Osteoblast (primary cell): ENCODE measurements at regions not wholly inside any gene's neighbourhood (a gene's known extent, or its start where the extent isn't known, plus 50 kb on each side); places are given as distances from the start of the nearest gene placed in this dataset.

Experiments
- DNase-seq: peaks from one replicate; pipeline ENCODE4 v3.0.0; 2011; ENCODE audit warnings: low spot score, mixed read lengths; ENCODE audit not compliant: insufficient read length; ENCODE audit errors: missing footprints
- H2AFZ ChIP-seq: 2 replicates; pipeline ENCODE4 v1.6.0; 2011; ENCODE audit warnings: mild to moderate bottlenecking, low read length
- H3K27ac ChIP-seq: 2 replicates; pipeline ENCODE4 v1.5.1; 2011; ENCODE audit warnings: mild to moderate bottlenecking, low read depth, low read length, moderate library complexity
- H3K27me3 ChIP-seq: 2 replicates; pipeline ENCODE4 v1.6.0; 2012; ENCODE audit warnings: mild to moderate bottlenecking, control low read depth, inconsistent platforms, low read length, moderate library complexity; ENCODE audit not compliant: insufficient read depth
- H3K36me3 ChIP-seq: 2 replicates; pipeline ENCODE4 v1.5.1; 2011; ENCODE audit warnings: mild to moderate bottlenecking, low read length, control low read depth, moderate library complexity; ENCODE audit not compliant: insufficient read depth
- H3K4me1 ChIP-seq: 2 replicates; pipeline ENCODE4 v1.5.1; 2011; ENCODE audit warnings: mild to moderate bottlenecking, low read length, control low read depth, moderate library complexity; ENCODE audit not compliant: insufficient read depth
- H3K4me2 ChIP-seq: 2 replicates; pipeline ENCODE4 v1.6.0; 2011; ENCODE audit warnings: mild to moderate bottlenecking, low read length; ENCODE audit not compliant: insufficient read depth
- H3K4me3 ChIP-seq: fragments of 200-600 bp; sonication (generic); 3 replicates; pipeline ENCODE4 v1.5.1; 2012; ENCODE audit warnings: mild to moderate bottlenecking, low read length, inconsistent platforms; ENCODE audit not compliant: insufficient read depth
- H3K79me2 ChIP-seq: 2 replicates; pipeline ENCODE4 v1.6.0; 2012; ENCODE audit warnings: mild to moderate bottlenecking, low read length, control low read depth, inconsistent platforms; ENCODE audit not compliant: insufficient read depth
- H3K9me3 ChIP-seq: 2 replicates; pipeline ENCODE4 v1.5.1; 2011; ENCODE audit warnings: low read depth, low read length, control low read depth
- H4K20me1 ChIP-seq: 2 replicates; pipeline ENCODE4 v1.6.0; 2012; ENCODE audit warnings: mild to moderate bottlenecking, low read length, control low read depth; ENCODE audit not compliant: insufficient read depth
- CTCF ChIP-seq: IDR thresholded peaks from 2 replicates; pipeline ENCODE4 v1.5.1; 2011; ENCODE audit warnings: mild to moderate bottlenecking, low read depth, low read length, moderate library complexity; ENCODE audit errors: extremely low read depth

GRCh38 chr7:94253686-94254085 lies 141.0 kb upstream of the COL1A2 start:
- Histone ChIP-seq H2AFZ (no peak overlapping the region), H3K27me3 (peaks cover 4% of the 10 kb centered on the region), H4K20me1 (no peaks in the 10 kb centered on the region), H3K36me3 (no peaks in the 10 kb centered on the region), H3K27ac (no peak overlapping the region), H3K4me1 (no peaks in the 10 kb centered on the region), H3K4me3 (no peak overlapping the region), H3K9me3 (no peaks in the 10 kb centered on the region), H3K4me2 (no peak overlapping the region), H3K79me2 (no peaks in the 10 kb centered on the region)
- no peak for TF ChIP-seq CTCF
- DNase-seq, result no peak

- H3K36me3 ChIP-seq, result no peaks in the 10 kb centered on the region
- H3K9me3 ChIP-seq, result no peaks in the 10 kb centered on the region
- H3K79me2 ChIP-seq, result no peaks in the 10 kb centered on the region
- H3K4me2 ChIP-seq, result no peak overlapping the region
- H3K4me1 ChIP-seq, result no peaks in the 10 kb centered on the region
- no peak for TF ChIP-seq CTCF
- no peak overlapping the region for H2AFZ ChIP-seq
- H3K27me3 ChIP-seq, result no peaks in the 10 kb centered on the region
- no peak overlapping the region for H3K27ac ChIP-seq
- no peak for DNase-seq
- H4K20me1 ChIP-seq, result no peaks in the 10 kb centered on the region
- no peak overlapping the region for H3K4me3 ChIP-seq
Measured at GRCh38 chr7:94258418-94259300, 136.0 kb upstream of the COL1A2 start.

GRCh38 chr7:94261067-94261466 lies 133.6 kb upstream of the COL1A2 start:
- Histone ChIP-seq H4K20me1 (no peaks in the 10 kb centered on the region), H3K9me3 (no peaks in the 10 kb centered on the region), H3K79me2 (no peaks in the 10 kb centered on the region), H2AFZ (peak overlapping the region; percentile 56), H3K27me3 (no peaks in the 10 kb centered on the region), H3K27ac (no peak overlapping the region), H3K4me2 (no peak overlapping the region), H3K36me3 (no peaks in the 10 kb centered on the region), H3K4me3 (no peak overlapping the region), H3K4me1 (peaks cover 14% of the 10 kb centered on the region)
- no peak for TF ChIP-seq CTCF
- DNase-seq, result no peak

GRCh38 chr7:94264756-94265155 lies 129.9 kb upstream of the COL1A2 start:
- Histone ChIP-seq H4K20me1 (no peaks in the 10 kb centered on the region), H3K27me3 (no peaks in the 10 kb centered on the region), H3K36me3 (no peaks in the 10 kb centered on the region), H2AFZ (no peak overlapping the region), H3K4me1 (peaks cover 14% of the 10 kb centered on the region), H3K9me3 (no peaks in the 10 kb centered on the region), H3K27ac (peak overlapping the region; percentile 24), H3K79me2 (no peaks in the 10 kb centered on the region), H3K4me2 (peak overlapping the region; percentile 3), H3K4me3 (no peak overlapping the region)
- TF ChIP-seq CTCF, result no peak
- DNase-seq, result no peak
